Stimulated activated CD8-positive, alpha-beta memory T cell treated with anti-CD3 and anti-CD28 coated beads, Interleukin-15, amount 100 ng/mL, for 4 hours (primary cell): ENCODE measurements at regions not wholly inside any gene's neighbourhood (a gene's known extent, or its start where the extent isn't known, plus 50 kb on each side); places are given as distances from the start of the nearest gene placed in this dataset.

Experiments
- DNase-seq, 2 donors: peaks; one replicate each; pipeline ENCODE4 v3.0.0-alpha.2; 2020; ENCODE audit warnings: low read depth in 2 of 2

DNA sequence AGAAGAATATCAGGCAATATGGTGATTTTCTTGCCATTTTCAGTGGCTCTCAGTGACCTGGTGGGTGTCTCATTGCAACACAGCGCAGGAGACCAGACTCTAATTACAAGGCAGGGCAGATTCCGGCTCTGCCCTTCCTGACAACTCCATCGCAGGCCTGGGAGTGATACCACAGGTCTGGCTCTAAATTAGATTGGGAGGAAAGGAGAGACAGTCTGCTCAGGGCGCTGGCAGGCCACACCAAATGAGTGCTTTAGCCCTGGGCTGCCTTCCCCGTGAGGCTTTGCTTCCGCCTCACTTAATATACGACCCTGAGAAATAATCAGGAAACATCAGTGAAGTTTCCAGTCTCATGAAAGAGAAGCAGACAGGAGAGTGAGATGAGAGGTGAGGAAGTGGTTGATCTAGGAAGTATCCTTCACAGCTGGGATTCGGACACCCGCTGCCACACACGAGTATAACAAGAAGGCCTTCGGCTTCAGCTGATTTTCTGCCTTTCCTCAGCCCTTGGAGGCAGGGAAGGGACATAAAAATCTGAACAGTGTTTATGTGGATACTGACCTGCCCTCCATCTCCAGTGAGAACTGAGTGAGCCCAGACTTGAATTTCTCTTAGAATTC is 73.7 kb upstream of the PROK2 start:
- DNase-seq: no peak

GRCh38 chr3:71857956-71858355 is 73.0 kb upstream of the PROK2 start:
- DNase-seq: no peak

GRCh38 chr3:71854706-71855105 is 69.8 kb upstream of the PROK2 start:
- no peak for DNase-seq

DNA sequence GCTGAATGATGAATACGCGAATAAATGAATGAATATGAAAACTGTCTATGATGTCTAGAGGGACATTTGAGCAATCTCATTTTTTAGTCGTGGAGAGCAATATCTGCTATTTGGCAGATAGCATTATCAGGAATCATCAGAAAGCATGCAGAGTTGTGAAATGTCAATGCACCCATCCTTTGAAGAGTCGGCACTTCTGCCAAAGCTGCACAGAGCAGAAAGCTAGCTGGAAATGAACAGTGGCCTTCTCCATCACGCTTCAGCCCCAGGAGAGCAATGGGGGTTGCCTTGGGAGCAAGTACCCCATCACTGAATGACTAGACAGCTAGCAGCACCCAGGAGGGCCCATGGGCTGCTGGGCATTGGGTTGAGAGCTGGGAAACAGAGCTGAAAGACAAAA is 69.1 kb upstream of the PROK2 start:
- no peak for DNase-seq

- DNase-seq: no peak
Observed at GRCh38 chr3:71851878-71852277, 66.9 kb upstream of the PROK2 start.

DNA sequence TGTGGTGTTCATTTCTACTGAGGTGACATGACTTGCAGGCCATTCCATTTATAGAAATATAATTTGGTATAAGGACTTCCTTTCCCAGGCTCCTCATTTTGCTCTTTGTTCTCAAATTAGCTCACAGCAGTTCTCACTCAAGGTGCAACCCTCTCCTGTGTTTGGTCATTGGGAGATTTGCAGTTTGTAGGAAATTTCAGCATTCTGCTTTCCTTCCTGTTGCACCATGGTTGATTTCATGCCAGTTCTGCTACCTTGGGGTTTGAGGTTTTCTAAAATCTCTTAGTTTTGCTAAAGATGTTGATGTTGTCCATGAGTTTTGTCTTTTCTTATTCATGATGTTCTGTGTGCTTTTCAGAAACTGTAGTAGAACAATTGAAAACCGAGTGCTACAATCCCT is 65.7 kb upstream of the PROK2 start:
- no peak for DNase-seq

DNA sequence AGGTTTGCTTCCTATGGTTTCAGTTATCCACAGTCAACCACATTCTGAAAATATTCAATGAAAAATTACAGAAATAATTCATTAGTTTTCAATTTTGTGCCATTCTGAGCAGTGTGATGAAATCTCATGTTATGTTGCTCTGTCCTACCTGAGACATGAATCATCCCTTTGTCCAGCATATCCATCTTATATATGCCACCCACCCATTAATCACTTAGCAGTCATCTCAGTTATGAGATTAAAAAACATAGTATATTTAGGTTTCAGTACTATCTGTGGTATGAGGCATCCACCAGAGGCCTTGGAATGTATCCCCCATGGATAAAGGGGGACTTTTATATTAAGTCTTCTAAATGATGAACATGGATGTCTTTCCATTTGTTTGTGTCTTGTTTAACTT is 64.7 kb upstream of the PROK2 start:
- no peak for DNase-seq

DNA sequence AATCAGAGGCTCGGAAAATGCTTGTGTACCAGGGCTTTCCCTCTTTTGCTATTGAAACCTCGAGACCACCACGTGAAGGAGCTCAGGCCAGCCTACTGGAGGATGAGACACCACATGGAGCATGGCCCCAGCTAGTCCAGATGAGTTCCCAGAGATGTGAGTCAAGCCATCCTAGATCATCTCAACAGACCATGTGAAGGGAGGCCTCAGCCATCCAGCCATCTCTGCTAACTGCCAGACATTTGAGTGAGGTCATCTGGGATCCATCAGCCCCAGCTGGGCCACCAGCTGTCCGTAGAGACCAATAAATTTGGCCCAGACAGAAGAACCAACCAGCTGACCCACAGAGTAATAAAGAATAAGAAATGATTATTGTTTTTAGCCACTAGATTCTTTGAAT is 62.8 kb upstream of the PROK2 start:
- DNase-seq: no peak

DNA sequence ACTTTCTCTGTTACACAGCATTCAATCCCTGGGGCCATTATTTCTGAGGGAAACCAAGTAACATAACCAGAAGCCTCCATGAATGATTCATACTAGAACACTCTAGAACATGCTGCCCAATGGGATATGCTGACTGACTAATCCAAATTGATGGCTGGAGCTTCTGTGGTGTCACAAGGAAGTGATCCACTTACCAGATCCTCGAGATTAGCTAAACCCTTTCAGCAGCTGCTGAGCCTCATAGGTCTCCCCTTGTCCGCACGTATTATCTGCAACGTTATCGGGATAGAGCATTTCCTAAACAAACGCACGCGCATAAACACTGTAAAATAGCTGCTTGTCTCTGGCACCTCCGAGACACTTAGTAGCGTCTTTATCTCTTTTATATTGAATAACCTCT is 61.2 kb upstream of the PROK2 start:
- DNase-seq: no peak

DNA sequence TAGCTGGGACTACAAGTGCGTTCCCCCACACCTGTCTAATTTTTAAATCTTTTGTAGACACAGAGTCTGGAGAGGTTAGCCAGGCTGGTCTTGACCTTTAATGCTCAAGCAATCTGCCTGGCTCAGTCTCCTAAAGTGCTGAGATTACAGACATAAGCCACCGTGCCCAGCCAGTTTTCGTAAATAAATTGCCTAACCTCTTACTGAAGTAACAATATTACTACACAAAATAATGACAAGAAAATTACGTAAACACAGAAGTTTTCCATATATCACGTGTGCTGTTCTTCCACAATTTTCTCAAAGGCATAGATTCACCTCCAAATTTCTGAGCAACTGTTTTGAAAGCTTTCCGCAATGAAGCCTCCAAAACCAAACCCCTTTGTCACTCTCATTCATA is 58.1 kb upstream of the PROK2 start:
- no peak for DNase-seq

GRCh38 chr3:71838406-71838805 is 53.5 kb upstream of the PROK2 start:
- no peak for DNase-seq
